ENCODE measurements at regions not wholly inside any gene's neighbourhood (a gene's known extent, or its start where the extent isn't known, plus 50 kb on each side); places are given as distances from the start of the nearest gene placed in this dataset.
"Not testable (repeated sequence)": the region's sequence is repeated elsewhere in the genome, so short reads cannot be mapped to it uniquely, and the experiment has no call there.

DNA sequence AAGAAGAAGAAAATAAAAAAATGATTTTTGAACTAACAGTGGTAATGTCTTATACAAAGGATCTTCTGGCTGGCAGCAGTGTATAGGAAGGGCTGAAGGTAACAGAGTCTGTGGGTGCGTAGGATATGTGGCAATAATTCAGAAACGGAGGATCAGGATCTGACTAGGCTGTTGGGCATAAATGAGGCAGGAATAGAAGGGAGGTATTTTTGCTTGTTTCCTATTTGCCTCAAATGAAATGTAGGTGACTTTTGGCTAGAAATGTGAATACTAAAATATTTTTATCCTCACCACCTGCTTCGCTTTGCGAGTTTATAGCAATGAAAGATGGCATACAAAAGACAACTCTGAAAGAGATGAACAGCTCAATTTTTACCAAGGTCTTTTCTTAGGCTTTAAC lies 1086.1 kb upstream of the CELF4 start:
- Histone ChIP-seq H3K27ac (no peak overlapping the region), H3K36me3 (no peaks in the 10 kb centered on the region), H3K9me3 (ENCODE audit: low read depth) (no peaks in the 10 kb centered on the region), H3K4me1 (ENCODE audit: low read depth) (no peaks in the 10 kb centered on the region), H3K27me3 (no peaks in the 10 kb centered on the region), H3K4me3 (no peak overlapping the region)
- no peak for TF ChIP-seq CTCF (IDR thresholded peaks at IDR 0.05; ENCODE audit: low read depth, low read length)
- DNase-seq (ENCODE audit: low read depth in 1 of 2, low spot score in 1 of 2), result no peak

DNA sequence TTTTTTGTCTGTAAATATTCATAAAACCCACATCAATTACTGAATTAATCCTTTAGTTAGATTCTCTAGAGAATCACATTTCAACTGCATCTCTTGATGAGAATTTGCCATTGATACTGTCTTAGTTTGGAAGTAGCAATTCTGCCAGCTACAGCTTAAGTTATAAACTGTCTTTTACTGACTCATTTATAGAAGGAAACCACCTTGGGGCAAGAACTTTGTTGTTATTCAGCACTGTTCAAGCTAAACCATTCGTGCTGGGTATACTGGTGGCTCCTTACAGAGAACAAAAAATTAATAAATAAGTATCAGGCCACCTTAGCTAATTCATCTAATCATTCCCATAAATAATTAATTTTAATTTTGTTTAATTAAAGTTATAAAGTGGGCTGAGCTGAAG lies 1082.6 kb upstream of the CELF4 start:
- Histone ChIP-seq H3K27ac (no peak overlapping the region), H3K9me3 (ENCODE audit: low read depth) (no peaks in the 10 kb centered on the region), H3K36me3 (no peaks in the 10 kb centered on the region), H3K27me3 (no peaks in the 10 kb centered on the region), H3K4me1 (ENCODE audit: low read depth) (no peaks in the 10 kb centered on the region), H3K4me3 (no peak overlapping the region)
- DNase-seq (ENCODE audit: low read depth in 1 of 2, low spot score in 1 of 2), result no peak
- TF ChIP-seq CTCF (IDR thresholded peaks at IDR 0.05; ENCODE audit: low read depth, low read length), result no peak

DNA sequence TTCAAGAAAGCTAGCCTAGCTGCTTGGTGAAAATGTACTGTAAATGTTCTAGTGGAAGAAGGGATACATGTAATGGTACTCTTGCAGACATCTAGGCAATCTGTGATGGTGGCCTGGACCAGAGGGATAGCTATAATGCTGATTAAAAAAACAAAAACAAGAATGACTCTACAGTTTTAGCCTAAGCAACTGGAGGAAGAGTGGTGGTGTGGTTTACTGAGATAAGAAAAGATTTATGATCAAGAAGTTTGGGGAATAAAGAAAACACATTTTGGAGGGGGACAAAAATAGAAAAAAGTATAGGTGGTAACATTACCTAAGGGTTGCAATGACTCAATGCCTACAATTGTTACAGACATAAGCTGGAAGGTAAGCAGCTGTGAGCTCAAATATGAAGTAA lies 1080.7 kb upstream of the CELF4 start:
- Histone ChIP-seq H3K27ac (no peak overlapping the region), H3K4me1 (ENCODE audit: low read depth) (no peaks in the 10 kb centered on the region), H3K4me3 (no peak overlapping the region), H3K27me3 (no peaks in the 10 kb centered on the region), H3K9me3 (ENCODE audit: low read depth) (no peaks in the 10 kb centered on the region), H3K36me3 (no peaks in the 10 kb centered on the region)
- DNase-seq (ENCODE audit: low read depth in 1 of 2, low spot score in 1 of 2), result no peak
- no peak for TF ChIP-seq CTCF (IDR thresholded peaks at IDR 0.05; ENCODE audit: low read depth, low read length)

DNA sequence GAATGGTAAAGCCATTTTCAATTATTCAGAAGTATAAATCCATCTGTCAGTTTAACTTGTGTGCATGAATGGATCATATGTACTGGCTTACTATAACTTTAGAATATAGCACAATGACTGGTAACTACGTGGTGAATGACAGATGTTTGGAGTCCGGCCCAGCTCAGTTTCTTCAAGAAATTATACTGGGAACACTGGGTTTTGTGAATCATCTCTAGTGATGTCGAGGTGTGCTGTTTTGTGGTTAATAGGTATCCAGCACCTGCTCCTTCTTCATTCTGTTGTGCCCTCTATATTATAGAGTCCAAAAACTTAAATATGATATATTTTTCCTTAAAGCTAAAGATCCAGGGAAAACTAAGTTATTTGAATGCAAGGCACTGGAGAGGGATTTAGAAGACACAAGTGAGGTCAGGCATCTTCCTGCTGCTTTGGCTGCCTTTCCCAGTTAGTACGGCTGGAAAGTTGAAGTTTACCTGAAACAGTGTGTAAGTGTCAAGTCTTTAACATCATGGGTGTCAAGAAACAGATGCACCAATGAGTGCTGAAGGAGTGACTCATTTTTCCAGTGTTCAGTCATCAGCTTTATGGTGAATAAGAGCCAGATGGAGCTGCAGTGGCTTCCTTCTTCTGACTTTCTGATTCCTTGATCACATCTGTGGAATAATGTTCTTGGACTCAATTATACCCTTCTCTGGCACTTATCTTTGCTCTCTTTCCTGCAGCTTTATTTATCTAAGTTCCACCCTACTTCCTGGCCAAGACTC lies 1079.5 kb upstream of the CELF4 start:
- no peak for DNase-seq (ENCODE audit: low read depth in 1 of 2, low spot score in 1 of 2)
- Histone ChIP-seq H3K9me3 (ENCODE audit: low read depth) (no peaks in the 10 kb centered on the region), H3K4me1 (ENCODE audit: low read depth) (no peaks in the 10 kb centered on the region), H3K27ac (no peak overlapping the region), H3K36me3 (no peaks in the 10 kb centered on the region), H3K4me3 (no peak overlapping the region), H3K27me3 (no peaks in the 10 kb centered on the region)
- no peak for TF ChIP-seq CTCF (IDR thresholded peaks at IDR 0.05; ENCODE audit: low read depth, low read length)

- Histone ChIP-seq H3K4me1 (ENCODE audit: low read depth) (no peaks in the 10 kb centered on the region), H3K9me3 (ENCODE audit: low read depth) (no peaks in the 10 kb centered on the region), H3K36me3 (no peaks in the 10 kb centered on the region), H3K27ac (no peak overlapping the region), H3K4me3 (no peak overlapping the region), H3K27me3 (no peaks in the 10 kb centered on the region)
- no peak for TF ChIP-seq CTCF (IDR thresholded peaks at IDR 0.05; ENCODE audit: low read depth, low read length)
- DNase-seq (ENCODE audit: low read depth in 1 of 2, low spot score in 1 of 2), result no peak
Measured at GRCh38 chr18:38642711-38643110, 1077.1 kb upstream of the CELF4 start.

- H3K27ac ChIP-seq; H3K4me1 ChIP-seq (ENCODE audit: low read depth); DNase-seq (ENCODE audit: low read depth in 1 of 2, low spot score in 1 of 2); H3K9me3 ChIP-seq (ENCODE audit: low read depth); H3K27me3 ChIP-seq; H3K4me3 ChIP-seq; H3K36me3 ChIP-seq: not testable (repeated sequence)
Measured at GRCh38 chr18:38639700-38640099, 1074.1 kb upstream of the CELF4 start.

Measured in cardiac muscle cell (in vitro differentiated cells and primary cell).